ENCODE measurements at regions not wholly inside any gene's neighbourhood (a gene's known extent, or its start where the extent isn't known, plus 50 kb on each side); places are given as distances from the start of the nearest gene placed in this dataset.

DNA sequence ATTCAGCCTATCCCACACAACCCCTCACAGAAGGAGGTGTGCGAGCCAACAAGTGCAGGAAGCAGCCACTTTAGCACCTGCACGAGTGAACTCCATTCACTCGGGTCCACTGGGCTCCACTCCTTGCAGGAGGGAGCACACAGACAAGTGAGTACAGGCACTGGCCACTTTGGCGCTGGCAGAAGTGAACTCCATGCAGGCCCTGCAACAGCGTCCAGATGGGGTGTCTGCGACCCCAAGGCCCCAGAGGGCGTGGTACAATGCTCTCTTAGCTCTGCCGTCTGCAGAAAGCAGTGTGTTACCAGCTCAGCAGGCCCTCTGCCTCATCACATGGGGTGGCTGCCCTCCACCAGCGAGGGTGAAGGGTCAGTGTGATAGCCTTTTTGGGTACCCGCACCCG, 388.0 kb upstream of the CNTN4 start:
- Histone ChIP-seq H3K36me3 (no peaks in the 10 kb centered on the region), H3K4me1 (no peaks in the 10 kb centered on the region), H3K4me3 (no peak overlapping the region), H3K27me3 (no peaks in the 10 kb centered on the region), H3K27ac (no peak overlapping the region), H3K9me3 (peaks cover 0 to 14% (median 0%) of the 10 kb centered on the region in 3 donors)
- 80% methylated on average over 1 of the region's 11 CpGs; no CpG with 5 or more reads in 1 of the 2 donors for WGBS, 2 donors (ENCODE audit: low coverage in 1 of 2)
- ATAC-seq: no peak
- no peak for TF ChIP-seq CTCF (IDR thresholded peaks at IDR 0.05)

GRCh38 chr3:1717524-1717923, 381.1 kb upstream of the CNTN4 start:
- TF ChIP-seq POLR2A (IDR thresholded peaks at IDR 0.05): no peak
- Histone ChIP-seq H3K9me3 (no peaks in the 10 kb centered on the region), H3K27ac (no peak overlapping the region), H3K4me3 (no peak overlapping the region), H3K27me3 (no peaks in the 10 kb centered on the region), H3K36me3 (no peaks in the 10 kb centered on the region), H3K4me1 (no peaks in the 10 kb centered on the region)
- ATAC-seq: no peak

GRCh38 chr3:1723726-1724125, 374.9 kb upstream of the CNTN4 start:
- H3K9me3 ChIP-seq: no peaks in the 10 kb centered on the region
- 64 to 70% methylated on average over 1 of the region's 1 CpG for WGBS, 2 donors (ENCODE audit: low coverage in 1 of 2)
- TF ChIP-seq POLR2A (IDR thresholded peaks at IDR 0.05) (no peak), EP300 (IDR thresholded peaks at IDR 0.05) (no peak), CTCF (IDR thresholded peaks at IDR 0.05) (no peak), POLR2AphosphoS5 (IDR thresholded peaks at IDR 0.05) (no peak)

GRCh38 chr3:1726741-1727140, 371.9 kb upstream of the CNTN4 start:
- Histone ChIP-seq H3K27me3 (no peaks in the 10 kb centered on the region), H3K36me3 (no peaks in the 10 kb centered on the region), H3K4me3 (no peak overlapping the region), H3K9me3 (no peaks in the 10 kb centered on the region), H3K4me1 (no peaks in the 10 kb centered on the region), H3K27ac (no peak overlapping the region)
- WGBS, 2 donors (ENCODE audit: low coverage in 1 of 2): 87 to 89% methylated on average over 2 to 3 of the region's 3 CpGs
- TF ChIP-seq POLR2AphosphoS5 (IDR thresholded peaks at IDR 0.05): no peak
- no peak for ATAC-seq

More at GRCh38 chr3:1723726-1724125, 374.9 kb upstream of the CNTN4 start:
- no peaks in the 10 kb centered on the region for H3K4me1 ChIP-seq
- H3K27ac ChIP-seq: no peak overlapping the region
- no peaks in the 10 kb centered on the region for H3K27me3 ChIP-seq
- H3K4me3 ChIP-seq: no peak overlapping the region
- H3K36me3 ChIP-seq: no peaks in the 10 kb centered on the region
- no peak for ATAC-seq

GRCh38 chr3:1727242-1727641, 371.4 kb upstream of the CNTN4 start:
- H3K27me3 ChIP-seq: no peaks in the 10 kb centered on the region

GRCh38 chr3:1728510-1728909, 370.2 kb upstream of the CNTN4 start:
- Histone ChIP-seq H3K4me3 (no peak overlapping the region), H3K36me3 (no peaks in the 10 kb centered on the region), H3K27ac (no peak overlapping the region), H3K27me3 (no peaks in the 10 kb centered on the region), H3K4me1 (no peaks in the 10 kb centered on the region), H3K9me3 (no peaks in the 10 kb centered on the region)
- ATAC-seq: no peak
- no peak for TF ChIP-seq POLR2A (IDR thresholded peaks at IDR 0.05)
- no peak for TF ChIP-seq CTCF (IDR thresholded peaks at IDR 0.05)
- no peak for TF ChIP-seq POLR2AphosphoS5 (IDR thresholded peaks at IDR 0.05)
- no peak for TF ChIP-seq EP300 (IDR thresholded peaks at IDR 0.05)
- WGBS, 2 donors (ENCODE audit: low coverage in 1 of 2): 71 to 75% methylated on average over 5 of the region's 5 CpGs

More at GRCh38 chr3:1727242-1727641, 371.4 kb upstream of the CNTN4 start:
- 83 to 86% methylated on average over 3 to 4 of the region's 4 CpGs for WGBS, 2 donors (ENCODE audit: low coverage in 1 of 2)
- Histone ChIP-seq H3K36me3 (no peaks in the 10 kb centered on the region), H3K9me3 (no peaks in the 10 kb centered on the region), H3K4me3 (no peak overlapping the region), H3K4me1 (no peaks in the 10 kb centered on the region), H3K27ac (no peak overlapping the region)
- ATAC-seq: no peak
- TF ChIP-seq POLR2A (IDR thresholded peaks at IDR 0.05): no peak
- no peak for TF ChIP-seq CTCF (IDR thresholded peaks at IDR 0.05)
- no peak for TF ChIP-seq POLR2AphosphoS5 (IDR thresholded peaks at IDR 0.05)
- no peak for TF ChIP-seq EP300 (IDR thresholded peaks at IDR 0.05)

All from gastroesophageal sphincter (tissue), 4 donors.